Suprapubic skin (tissue), 4 donors: ENCODE measurements at regions not wholly inside any gene's neighbourhood (a gene's known extent, or its start where the extent isn't known, plus 50 kb on each side); places are given as distances from the start of the nearest gene placed in this dataset.

Experiments used
- CTCF ChIP-seq, 2 donors: fragments of 200-600 bp in 1 of 2; fragments of 450-650 bp in 1 of 2; sonication (generic) in 1 of 2; IDR thresholded peaks; one replicate each; pipeline ENCODE4 v1.5.1; 2016 to 2019; ENCODE audit warnings: antibody characterized with exemption in 2 of 2, mild to moderate bottlenecking in 1 of 2, moderate library complexity in 1 of 2
- POLR2A ChIP-seq, 2 donors: fragments of 450-650 bp; IDR thresholded peaks; one replicate each; pipeline ENCODE4 v1.6.1; 2017; ENCODE audit warnings: antibody characterized with exemption in 2 of 2, mild to moderate bottlenecking in 2 of 2, moderate library complexity in 2 of 2
- POLR2AphosphoS5 ChIP-seq, 3 donors: sonication (generic); formaldehyde crosslinking; IDR thresholded peaks; one replicate each; pipeline ENCODE4 v1.6.1; 2017; ENCODE audit warnings: antibody characterized with exemption in 3 of 3

GRCh38 chr12:11954181-11954580, 116.6 kb upstream of the BCL2L14 start:
- TF ChIP-seq POLR2AphosphoS5 (IDR thresholded peaks at IDR 0.05) (no peak), CTCF (IDR thresholded peaks at IDR 0.05) (no peak), POLR2A (IDR thresholded peaks at IDR 0.05) (no peak)
